CD4-positive, alpha-beta T cell treated with Interleukin-15 for 4 hours (primary cell): ENCODE measurements at regions not wholly inside any gene's neighbourhood (a gene's known extent, or its start where the extent isn't known, plus 50 kb on each side); places are given as distances from the start of the nearest gene placed in this dataset.

Experiments
- DNase-seq: peaks from one replicate; pipeline ENCODE4 v3.0.0-alpha.2; 2020; ENCODE audit warnings: low spot score

DNA sequence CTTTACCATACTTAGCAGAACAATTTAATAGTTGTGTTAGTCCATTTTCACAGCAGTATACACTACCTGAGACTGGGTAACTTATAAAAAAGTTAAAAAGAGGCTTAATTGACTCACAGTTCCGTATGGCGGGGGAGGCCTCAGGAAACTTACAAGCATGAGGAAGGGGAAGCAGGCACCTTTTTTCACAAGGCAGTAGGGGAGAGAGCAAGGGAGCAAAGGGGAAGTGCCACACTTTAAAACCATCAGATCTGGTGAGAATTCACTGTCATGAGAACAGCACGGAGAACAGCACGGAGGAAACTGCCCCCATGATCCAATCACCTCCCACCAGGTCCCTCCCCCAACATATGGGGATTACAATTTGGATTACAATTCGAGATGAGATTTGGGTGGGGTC lies 269.9 kb downstream of the MTRR start:
- no peak for DNase-seq

DNA sequence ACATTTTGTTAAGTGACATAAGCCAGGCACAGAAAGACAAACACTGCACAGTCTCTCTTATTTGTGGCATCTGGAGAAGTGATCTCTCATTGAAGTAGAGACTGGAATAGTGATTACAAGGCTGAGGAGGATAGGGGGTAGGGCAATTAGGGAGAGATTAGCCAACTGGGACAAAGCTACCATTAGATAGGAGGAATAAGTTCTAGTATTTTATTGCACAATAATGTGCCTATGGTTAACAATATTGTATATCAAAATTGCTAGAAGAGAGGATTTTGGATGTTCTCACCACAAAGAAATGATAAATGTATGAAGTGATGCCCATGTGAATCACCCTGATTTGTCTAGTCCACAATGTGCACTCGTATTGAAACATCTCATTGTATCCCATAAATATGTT lies 281.8 kb downstream of the MTRR start:
- DNase-seq, result no peak

DNA sequence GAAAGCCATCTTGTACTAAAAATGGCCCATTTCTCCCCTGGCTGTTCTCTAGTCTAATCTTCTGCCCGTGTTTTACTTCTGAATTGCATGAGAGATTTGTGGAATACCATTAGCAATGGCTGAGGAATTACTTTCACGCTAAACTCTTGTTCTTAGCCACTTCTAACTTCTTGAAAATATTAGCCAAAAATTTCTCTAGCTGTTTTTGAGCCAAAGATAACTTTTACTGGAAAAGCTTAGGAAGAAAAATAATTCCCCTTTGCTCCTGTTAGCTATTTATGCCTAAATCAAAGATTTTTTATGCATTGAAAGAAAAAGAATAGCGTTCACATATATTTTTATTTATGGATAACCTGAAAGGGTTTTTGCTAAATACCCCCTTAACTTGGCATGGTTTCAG lies 287.8 kb downstream of the MTRR start:
- no peak for DNase-seq

DNA sequence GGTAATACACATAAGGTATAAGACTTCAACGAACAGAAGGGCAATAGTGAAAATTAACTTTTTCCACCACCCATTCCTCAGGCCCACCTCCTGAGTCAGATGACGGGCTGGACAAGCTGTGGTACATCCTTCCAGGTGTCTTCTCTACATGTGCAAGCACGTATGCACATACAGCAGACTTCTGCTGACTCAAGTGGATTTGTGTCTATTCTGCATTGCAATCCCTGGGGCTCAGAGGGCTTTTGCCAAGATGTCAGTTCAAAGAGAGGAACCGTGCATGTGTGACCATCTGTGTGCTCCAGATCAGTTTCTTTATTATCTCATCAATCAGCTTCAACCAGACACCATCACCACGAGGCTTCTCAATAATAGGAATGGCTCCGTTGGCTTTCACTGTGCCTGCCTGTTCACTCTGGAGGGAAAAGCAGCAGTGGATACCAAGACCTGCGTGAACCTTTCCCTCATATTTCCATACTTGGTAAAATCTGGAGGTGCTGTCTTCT lies 288.4 kb downstream of the MTRR start:
- DNase-seq, result no peak

DNA sequence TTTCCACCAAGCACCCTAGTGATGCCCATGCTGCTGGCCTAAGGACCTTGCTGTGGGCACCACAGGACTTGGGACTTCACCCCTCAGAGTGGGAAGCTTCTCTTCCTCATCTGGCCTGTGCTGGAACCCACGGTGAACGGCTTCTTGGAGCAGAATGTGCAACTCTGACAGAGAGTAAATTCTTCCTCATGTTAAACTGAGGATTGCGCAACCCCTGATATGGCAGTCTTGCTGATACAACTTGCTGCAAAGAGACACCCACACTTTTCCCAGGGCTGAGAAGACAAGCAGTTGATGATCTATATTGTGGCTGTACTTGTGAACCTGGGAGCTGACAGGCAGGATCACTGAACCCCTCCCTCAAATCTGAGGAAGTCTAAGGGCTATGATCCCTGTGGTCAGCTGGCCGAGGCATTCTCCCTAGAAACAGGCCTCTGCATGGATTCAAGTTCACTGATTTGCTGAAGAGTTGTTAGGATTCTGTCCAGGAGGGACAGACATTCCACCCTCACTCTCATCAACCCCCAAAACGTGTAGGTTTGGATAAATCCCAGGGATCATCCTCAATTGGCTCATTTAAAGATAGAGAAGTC lies 307.2 kb downstream of the MTRR start:
- DNase-seq, result no peak

DNA sequence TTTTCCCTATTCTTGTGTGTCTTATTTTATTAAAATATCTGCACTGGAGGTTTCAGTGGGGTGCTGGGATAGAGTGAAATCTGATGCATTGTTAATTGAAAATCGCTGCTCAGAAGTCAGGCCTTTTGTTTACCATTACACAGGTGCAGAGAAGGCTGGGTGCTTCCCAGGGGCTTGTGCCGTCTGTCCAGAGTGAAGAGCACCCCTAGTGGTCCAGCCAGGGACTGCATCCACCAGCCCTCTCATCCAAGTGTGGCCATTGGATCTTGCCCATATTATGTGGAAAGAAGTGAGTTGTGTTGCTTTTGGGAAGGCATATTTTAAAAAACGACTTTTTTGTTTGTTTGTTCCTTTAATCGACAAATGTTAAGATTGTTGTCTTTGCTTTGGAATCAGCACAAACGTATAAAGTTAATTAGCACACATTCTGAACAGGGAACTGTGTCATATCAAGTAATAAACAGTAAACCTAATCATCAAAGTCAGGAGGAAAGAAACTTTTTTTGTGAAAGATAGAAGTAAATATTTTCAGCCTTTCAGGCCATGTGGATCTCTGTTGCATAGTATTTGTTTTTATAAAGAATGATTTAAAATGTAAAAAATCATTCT lies 315.6 kb downstream of the MTRR start:
- no peak for DNase-seq

DNA sequence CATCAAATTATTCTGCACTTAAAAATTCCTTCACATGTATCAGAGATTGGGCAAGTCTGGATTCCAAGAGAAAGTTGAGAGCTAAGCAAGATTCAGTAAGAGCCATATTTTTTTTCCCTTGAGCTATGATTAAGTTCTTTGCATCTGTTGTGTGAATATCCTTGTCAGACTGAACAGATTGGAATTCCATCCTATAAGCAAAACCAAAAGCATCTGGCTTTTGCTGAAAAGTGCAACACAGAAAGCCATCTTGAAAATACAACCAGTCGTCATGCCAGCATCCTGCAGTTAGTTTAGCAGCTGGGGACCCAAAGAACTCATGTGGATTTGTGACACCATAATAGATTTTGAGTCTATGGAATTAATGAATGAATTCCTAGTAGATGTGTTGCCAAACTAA lies 316.9 kb downstream of the MTRR start:
- no peak for DNase-seq

DNA sequence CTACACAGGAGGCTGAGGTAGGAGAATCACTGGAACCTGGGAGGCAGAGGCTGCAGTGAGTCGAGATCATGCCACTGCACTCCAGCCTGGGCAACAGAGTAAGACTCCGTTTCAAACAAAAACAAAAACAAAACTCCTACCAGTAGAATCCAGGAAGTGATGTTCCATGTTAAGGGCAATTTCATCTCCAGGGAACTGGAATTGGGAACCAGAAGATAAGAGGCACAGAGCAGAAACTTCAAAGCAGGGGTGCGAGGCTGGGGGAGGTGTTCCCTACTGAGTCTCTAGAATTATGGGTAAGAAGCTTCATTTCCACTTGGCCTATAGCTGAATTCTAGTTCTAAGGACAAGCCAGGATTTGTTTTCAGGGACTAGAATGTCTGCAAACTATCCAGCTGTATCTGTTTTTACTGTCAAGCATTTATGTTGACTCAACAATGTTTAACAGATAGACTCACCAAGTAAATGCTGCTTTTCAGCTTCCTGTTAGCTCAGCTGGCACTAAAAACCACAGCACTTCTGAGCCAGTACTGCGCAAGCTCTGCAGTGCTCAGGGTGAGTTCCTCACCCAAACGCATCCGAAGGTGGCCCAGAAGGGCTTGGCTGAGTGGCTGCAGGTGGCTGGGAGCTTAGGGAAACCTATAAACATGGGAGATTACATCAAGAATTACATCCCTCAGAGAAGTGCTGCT lies 320.1 kb downstream of the MTRR start:
- DNase-seq, result no peak

DNA sequence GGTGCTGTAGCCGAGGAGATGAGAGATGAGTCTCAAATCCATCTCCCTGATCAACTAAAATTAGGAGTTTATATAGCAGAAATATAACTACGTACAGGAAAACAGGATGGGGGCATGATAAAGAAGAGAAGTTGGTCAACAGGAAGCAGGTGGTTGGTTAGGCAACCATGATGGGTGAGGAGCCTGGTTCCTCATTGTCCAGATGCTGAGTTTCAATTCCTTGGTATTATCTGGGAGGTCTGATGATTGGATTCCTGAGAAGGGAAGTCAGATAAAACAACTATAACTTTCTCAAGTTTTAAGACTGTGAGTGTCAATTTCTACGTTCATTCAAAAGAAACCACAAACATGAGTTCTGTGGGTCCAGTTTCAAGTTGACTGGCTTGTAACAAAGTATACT lies 323.9 kb downstream of the MTRR start:
- DNase-seq, result no peak

DNA sequence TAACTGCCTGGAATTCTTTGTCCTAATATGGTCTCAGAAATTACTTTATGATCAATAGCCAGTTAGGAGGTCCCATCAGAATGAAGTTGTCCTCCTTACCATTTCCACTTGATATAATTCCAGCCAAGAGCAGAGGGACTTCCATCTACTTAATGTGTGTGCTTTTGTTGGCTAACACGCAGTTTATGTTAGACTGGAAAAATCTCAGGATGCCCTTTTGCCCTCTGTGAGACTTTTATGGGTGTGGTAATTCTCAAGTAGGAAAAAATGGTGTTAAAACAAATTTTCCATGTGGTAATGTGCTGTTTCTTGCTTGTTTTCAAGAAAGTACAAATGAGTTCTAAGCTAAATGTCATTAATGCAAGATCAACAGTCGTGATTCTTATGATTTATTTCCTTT lies 327.1 kb downstream of the MTRR start:
- no peak for DNase-seq

DNA sequence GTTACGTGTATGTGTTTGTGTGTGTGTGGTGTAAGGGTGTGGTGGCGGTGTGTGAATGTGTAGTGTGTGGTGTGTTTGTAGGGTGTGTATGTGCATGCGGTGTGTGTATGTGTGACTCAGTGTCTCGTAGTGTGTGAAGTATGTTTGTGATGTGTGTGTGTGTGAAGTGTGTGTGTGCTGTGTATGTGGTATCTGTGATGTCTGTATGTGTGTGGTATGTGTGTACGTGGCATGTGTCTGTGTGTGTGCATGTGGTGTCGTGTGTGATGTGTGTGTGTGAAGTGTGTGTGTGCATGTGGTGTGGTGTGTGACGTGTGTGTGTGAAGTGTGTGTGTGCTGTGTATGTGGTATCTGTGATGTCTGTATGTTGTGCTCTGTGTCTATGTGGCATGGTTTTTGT lies 339.4 kb downstream of the MTRR start:
- no peak for DNase-seq

DNA sequence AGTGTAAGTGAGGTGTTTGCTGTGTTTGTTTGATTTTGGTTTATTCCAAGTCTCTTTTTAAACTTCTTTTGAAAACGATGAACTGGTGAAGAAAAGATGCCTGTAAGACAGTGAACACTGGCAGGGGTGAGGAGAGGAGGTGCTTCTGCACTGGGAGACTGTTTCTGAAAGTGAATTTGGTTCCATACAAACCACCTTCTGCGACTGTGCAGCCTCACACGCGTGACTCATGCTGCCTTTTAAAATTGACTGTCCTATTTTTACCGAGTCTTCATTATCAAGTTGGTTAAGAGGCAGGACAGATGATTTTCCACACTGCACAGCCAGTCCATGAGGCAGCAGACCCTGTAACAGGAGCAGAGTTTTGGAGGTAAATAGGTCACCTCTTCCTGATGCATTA lies 340.6 kb downstream of the MTRR start:
- DNase-seq, result no peak

DNA sequence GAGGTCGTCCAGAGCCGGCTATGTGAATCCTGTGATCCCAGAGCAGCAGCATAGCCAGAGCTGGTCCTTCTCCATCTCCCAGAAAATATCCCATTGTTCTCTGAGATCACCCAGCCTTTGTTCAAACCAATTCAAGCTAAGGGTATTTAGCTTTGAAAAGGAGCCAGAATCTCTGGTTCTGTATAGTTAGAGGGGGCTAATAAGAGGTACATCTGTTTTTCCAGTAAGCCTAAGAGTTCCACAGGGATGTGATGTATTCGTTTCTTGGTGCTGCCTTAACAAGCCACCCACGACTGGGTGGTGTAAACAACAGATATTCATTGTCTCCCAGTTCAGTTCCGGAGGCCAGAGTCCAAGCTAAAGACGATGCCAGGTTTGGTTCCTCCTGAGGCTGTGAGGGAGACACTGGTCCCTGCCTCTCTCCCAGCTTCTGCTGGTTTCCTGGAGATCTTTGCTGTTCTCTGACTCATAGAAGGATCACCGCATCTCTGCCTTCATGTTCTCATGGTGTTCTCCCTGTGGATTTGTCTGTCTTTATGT lies 344.8 kb downstream of the MTRR start:
- DNase-seq, result no peak

DNA sequence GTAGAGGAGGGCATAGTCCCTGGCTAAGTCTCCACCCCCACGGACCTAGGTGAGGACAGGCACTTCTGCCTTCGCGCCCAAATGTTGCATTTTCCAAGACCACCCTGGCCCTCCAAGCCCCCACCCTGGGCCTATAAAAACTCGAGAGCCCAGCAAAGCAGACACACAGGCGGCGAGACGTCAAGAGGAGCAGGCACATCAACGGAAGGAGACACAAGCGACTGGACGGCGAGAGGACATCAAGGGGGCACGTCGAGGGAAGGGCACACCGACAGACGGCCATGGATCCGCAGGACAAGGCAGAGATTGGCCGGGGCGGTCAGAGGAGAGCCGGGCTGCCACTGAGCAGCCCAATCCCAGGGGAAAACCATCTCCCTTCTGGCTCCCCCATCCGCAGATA lies 348.0 kb downstream of the MTRR start:
- DNase-seq, result no peak

DNA sequence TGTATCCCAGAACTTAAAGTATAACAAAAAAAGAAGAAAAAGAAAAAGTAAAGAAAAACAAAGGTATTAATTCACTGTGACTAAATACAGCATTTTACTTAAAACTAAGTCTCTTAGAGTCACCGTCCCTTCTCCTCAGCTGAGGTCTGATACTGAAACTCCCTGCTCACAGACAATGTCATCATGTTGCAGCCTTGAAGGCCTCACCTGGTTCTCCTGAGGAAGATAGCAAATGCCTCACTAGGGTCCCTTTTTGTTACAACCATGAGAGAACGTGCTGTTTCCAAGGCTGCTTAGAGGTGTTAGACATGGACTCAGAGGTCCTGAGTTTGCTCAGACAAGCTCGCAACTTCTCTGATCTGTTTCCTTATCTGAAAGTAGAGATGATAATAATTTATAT lies 357.2 kb downstream of the MTRR start:
- DNase-seq, result no peak

DNA sequence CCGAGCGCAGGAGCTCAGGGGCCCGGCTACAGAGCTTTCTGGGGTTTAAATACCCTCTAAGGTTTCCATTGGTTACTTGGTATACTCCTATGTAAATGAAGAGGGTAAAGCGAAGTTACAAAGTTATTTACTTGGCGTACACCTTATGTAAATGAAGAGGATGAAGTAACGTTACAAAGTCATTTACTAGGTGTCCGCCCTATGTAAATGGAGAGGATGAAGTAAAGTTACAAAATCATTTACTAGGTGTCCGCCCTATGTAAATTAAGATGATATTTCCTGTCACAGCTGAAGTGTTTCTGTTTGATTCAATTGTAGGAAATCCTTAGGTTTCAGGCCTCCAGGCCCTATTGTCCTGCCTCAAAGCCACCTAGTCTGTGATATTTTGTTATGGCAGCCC lies 358.2 kb downstream of the MTRR start:
- DNase-seq, result no peak

DNA sequence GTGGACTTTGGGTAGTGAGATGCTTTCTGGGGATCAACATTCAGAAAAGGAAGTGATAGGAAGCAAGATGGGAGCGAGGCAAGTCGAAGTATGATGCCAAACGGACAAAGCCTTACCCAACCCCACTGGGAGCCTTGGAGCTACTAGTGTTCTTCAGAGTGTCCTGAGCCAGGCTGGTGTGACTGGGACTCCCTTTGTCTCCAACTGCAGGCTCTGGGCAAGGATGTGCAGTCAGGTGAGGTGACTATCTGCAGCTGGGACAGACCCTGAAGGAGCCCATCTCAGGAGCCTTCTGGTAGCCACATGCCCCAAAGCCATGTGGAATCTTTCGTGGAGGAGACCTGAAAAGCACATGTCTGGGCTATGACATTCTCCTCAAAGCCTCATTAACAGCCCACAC lies 360.6 kb downstream of the MTRR start:
- DNase-seq, result no peak

DNA sequence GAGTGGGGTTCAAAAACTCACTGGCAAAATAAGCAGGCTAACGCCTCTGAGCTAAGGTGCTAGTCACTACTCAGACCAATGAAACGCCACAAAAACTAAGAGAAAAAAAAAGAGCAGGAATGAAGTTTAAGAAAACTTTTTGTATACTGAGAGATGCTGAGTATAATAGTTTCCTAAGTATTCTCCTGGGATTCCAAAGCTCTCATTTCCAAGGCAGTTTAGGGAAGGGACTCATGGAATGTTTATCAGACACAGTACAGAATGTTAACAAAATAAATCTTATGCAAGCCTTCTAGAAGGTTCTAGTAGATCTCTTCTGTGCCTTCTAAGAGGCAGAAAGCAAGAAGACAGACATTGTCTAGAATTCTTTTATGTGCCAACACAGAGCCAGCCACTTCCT lies 361.9 kb downstream of the MTRR start:
- no peak for DNase-seq

DNA sequence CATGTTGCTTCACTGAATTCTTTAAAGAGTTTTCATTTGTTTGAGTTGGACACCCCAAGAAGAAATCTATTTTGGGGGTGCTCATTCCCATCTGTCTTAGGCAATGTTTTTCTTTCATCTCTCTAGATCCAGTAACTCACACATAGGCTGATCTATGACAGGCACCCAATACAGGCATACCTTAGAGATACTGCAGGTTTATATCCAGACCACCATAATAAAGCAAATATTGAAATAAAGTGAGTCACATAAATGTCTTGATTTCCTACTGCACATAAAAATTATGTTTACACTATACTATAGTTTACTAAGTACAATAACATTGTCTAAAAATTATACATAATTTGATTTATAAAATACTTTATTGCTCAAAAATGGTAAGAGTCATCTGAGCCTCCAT lies 364.5 kb downstream of the MTRR start:
- no peak for DNase-seq

DNA sequence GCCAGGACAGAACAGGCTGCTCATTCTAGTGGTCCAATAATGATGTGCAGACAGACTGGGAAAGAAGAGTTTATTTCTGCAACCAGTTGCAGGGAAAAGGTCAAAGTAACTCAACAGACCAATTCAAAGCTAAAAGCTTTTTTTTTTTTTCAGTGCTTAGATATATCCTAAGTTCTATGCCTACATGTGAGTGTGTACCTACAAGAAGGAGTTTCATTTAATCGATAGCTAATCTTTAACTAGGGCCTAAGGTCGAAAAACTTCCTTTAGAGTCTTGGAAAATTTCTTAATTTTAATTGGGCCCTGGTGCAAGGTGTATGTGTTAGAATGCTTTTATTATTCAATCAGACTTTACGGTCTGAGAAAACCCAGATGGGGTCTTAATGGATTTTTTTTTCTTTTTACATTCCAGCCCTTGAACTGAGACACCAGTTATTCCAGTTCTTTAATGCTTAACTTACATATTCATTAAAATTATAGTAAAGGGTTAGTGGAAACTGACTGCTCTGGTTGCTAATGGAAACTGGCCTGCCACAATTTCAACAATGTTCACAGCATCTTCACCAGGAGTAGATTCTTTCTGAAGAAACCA lies 365.3 kb downstream of the MTRR start:
- DNase-seq, result no peak

DNA sequence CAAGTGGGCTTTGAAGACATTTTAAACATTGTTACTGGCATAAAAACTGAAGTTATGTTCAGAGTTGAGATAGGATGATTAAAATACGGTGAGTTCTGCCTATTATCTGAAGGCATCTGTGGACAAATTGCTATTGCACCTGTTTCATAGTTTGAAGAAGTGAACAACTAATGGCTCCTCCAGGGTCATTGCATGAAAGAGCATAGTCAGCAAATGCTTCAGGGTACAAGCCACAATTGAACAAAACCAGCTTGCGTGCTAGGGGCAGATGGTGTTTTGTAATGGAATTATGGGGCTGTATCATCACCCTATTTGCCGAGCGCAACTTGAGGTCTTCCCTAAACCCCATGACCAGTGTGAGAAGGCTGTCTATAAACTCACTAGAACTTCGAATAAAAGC lies 369.1 kb downstream of the MTRR start:
- DNase-seq, result no peak

DNA sequence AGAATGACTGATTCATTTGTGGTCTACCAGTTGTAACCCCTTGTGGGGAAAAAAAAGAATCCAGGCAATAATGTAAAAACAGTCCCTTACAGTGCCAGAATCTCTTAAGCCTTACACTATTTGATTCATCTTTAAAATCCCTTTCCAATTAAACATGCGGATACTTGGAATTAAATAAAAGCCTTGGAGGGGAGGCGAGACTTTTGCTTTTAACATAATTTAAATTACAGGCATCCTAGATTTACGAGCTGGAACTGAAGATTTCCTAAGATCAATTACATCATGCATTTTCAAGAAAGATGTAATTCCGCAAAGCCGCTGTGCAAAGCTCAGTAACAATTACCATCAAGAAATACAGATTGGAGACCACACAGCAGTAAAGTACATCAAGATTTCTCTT lies 370.2 kb downstream of the MTRR start:
- no peak for DNase-seq

DNA sequence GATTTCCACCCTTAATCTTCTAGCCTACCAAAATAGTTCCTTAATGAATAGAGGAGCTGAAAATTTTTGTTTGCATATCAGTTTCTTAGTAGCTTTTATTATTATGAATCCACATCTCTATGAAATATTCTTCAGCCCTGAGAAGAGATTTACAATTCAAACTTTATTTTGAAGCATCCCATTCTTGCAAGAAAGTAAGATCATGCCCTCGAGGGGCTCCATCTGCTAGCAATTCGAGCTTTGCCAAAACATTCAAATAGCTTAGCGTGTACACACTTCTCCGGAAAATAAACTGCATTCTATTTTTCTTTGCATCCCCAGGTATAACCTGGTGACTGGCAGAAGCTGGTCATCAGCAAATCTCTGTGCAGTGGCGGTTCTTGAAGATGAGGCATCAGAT lies 370.7 kb downstream of the MTRR start:
- DNase-seq, result no peak
